NCI-H1436 (cell line): ENCODE measurements at regions not wholly inside any gene's neighbourhood (a gene's known extent, or its start where the extent isn't known, plus 50 kb on each side); places are given as distances from the start of the nearest gene placed in this dataset.

Experiments used
- DNase-seq: peaks from one replicate; lab custom pipeline; 2025; lab: John Stamatoyannopoulos, UW

DNA sequence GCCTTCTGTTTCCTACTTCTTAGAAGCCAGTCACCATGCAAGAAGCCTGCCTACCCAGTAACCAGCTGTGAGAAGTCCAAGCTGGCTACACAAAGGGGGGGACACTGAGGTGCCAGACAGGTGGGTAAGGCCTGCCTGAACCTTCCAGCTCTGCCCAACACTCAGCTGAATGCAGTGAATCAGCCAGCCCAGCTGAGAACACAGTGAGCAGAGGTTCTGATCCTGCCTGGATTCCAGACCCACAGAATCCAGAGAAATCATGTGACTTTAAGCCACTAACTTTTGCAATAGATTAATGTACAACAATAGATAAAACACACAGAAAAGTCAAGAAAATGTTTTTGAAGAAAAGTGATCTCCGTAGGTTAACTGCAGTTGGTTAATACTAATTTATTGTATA is 151.7 kb downstream of the EFNB2 start:
- no peak for DNase-seq

DNA sequence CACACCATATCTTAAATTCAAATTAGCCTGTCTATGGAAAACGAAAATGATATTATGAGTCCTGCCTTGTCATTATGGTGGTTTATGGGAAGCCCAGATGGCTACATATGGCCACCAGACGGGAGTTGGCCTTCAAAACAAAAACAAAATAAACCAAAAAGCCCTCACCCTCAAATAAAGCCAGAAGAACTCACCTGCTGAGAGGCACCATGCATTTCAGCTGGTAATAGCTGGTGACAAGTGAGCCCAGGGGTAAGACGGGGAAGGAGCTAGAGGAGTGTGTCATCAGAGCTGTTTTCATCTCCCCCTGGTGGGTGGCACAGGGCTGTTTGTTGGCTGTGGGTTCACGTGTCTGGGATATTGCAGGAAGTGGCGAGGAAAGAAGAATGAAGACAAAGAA is 152.9 kb downstream of the EFNB2 start:
- no peak for DNase-seq

GRCh38 chr13:106381091-106381490 is 154.4 kb downstream of the EFNB2 start:
- DNase-seq, result no peak

- DNase-seq, result no peak
Observed at GRCh38 chr13:106377931-106378662, 157.4 kb downstream of the EFNB2 start.

- DNase-seq, result no peak
Observed at GRCh38 chr13:106377341-106377740, 158.1 kb downstream of the EFNB2 start.

GRCh38 chr13:106376401-106377112 is 158.9 kb downstream of the EFNB2 start:
- no peak for DNase-seq

GRCh38 chr13:106375085-106375484 is 160.4 kb downstream of the EFNB2 start:
- no peak for DNase-seq

DNA sequence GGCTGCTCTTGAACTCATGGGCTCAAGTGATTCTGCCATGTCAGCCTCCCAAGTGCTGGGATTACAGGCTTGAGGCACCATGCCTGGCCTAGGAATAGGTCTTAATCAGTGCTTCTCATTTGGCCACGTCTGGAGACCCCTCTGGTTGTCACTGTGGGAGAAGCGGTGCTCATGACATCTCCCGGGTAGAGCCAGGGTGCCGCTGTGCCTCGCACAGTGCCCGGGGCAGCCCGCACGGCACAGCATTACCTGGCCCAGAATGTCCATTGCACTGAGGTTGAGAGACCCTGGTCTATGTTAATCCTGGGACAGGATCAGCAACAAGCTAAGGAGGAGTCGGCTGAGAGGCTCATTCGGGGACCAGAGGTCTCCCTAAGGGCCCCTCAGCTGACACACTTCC is 160.8 kb downstream of the EFNB2 start:
- no peak for DNase-seq

DNA sequence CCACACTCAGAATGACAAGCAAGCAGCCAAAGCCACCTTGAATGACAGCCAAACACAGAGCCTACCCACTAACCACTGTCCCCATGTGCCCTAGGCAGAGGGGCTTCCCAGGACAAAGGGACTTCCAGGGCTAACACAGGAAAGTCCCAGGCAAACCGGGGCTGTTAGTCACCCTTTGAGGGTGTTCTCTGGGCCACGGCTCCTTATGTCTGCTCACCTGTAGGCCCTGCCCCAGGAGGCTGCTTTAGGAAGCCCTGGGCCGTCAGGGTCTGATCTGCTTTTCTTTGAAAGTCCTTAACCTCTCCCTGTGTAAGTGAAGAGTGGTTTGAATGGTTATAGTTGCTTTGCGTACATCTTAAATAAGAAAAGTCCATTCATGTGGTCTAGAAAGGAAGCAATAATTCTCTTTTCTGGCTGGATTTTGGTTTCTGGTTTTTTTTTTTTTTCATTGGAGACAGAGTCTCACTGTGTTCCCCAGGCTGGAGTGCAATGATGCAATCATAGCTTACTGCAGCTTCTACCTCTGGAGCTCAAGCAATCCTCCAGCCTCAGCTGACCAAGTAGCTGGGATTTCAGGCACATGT is 161.4 kb downstream of the EFNB2 start:
- no peak for DNase-seq

DNA sequence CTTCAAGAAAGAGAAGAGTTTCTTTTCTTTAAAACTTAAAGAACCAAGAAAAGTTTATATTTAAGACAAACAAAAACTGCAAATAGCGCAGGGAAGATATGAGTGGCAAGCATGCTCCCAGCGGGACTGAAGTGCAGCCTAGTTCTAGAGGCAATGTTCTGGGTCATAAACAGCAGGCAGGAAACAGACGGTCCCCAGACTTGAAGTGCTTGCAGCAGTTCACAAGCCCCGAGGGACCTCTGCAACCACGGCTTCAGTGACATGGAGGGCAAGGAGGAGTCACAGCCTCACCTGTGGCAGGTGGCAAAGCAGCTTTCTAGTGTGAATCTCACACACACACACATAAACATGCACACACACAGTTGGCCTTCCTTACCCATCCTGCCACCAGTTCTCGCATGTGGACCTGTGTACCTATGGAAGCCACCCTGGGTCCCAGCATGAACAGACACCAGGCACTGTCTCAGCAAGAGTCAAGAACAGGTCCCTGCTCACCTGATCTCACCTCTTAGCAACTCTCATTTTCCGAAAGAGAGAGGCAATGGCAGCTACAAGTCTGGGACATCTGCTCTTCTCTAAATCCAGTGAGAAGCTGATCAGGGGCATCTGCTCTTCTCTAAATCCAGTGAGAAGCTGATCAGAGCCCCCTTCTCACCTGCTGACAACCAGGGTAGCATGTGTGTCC is 162.0 kb downstream of the EFNB2 start:
- DNase-seq, result peak; percentile 85

- no peak for DNase-seq
Observed at GRCh38 chr13:106372199-106373155, 163.0 kb downstream of the EFNB2 start.

- DNase-seq, result no peak
Observed at GRCh38 chr13:106371024-106371423, 164.4 kb downstream of the EFNB2 start.

DNA sequence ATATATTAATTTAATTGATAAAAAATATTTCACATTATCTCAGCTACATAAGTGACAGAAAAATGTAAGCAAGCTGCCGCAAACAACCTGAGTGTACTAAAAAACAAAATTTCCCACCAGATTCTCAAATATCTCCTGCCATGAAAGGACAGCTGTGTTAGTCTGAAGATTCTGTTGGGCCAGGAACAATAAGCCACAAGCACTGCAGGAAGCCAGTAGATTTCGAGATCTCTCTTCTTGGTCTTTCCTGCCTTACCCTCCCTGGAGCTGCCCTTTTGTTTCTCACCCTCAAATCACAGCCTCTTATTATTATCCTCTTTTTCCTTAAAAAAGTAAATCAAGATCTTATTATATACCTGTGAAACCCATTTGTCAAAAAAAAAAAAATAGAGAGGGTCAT is 165.6 kb downstream of the EFNB2 start:
- no peak for DNase-seq

DNA sequence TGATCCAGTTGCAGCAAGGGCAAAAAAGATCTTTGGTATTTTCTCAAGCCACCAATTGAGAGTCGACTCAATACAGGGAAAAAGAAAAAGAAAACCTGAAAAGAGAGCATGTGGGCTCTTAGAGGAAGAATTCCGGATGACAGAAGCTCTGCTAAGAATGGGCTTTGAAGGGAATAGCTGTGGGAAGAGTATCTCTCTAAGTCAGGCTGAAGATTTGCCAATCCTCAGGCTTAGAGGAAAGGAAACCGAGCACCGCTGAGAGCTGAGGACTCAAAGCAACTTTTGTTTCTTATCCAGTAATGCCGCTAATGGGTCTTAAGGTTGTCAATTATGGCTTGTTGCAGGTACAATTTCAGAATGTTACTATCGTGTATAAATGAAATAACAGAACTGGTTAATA is 166.4 kb downstream of the EFNB2 start:
- no peak for DNase-seq

DNA sequence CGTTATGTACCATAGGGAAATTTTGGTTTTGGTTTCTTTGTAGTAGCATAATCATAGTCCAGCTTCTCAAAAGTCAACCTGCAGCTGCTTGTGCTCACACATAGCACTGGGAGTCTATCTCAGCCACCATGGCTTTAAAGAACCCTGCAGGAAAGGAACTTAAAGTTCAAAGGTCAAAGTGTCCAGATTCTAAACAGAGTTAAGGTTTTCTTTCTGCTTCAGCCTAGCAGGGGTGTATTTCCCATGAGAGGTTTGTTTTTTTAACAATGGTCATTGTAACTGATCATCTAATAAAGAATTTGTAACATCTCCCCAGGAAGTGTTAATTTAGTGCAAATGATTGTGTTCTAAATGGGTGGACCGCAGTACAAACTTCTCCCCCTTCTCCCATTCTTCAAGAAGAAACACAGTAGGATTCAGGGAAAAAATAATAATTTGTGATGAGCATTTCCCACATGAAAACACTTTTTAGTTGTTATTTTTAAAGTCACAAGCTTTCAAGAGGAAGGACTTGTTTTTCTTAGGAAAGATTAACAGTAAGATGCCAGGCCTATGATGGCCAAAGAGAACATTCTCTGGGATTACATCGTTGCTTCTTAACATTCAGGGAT is 168.0 kb downstream of the EFNB2 start:
- no peak for DNase-seq

DNA sequence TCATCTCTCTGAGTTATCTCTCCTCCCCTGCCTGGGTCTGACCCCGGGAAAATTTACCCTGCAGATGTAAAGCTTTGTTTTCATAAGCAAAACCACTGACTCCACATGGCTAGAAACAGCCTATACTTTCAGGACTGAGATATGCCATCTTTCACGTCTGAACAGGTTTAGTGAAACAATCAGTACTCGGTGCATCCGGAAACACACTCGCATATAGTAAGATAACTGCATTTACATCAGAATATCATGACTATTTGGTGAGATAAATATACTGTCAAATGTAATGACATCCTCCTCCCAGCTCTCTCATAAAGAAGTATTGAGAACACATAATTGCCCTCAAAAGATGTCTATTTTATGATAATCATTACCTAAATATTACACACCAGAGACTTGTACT is 172.8 kb downstream of the EFNB2 start:
- DNase-seq, result no peak

GRCh38 chr13:106361621-106362020 is 173.8 kb downstream of the EFNB2 start:
- DNase-seq, result no peak

- no peak for DNase-seq
Observed at GRCh38 chr13:106357198-106357597, 178.3 kb downstream of the EFNB2 start.

DNA sequence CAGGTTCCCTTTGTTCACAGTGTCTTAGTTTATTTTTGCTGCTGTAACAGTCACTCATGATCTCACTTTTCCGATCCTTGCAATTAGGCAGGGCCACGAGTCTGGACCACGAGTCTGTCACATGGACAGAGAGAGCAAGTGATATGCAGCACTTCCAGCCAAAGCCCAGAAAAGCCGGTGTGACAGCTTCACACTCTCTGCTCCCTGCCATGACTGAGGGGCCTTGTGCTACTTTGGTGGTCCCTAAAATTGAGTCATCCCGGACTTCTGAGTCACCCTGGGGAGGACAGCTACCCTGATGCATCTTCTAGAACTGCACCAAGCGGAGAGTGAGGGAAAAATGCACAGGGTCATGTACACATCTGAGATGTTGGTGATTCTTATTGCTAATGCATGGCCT is 179.6 kb downstream of the EFNB2 start:
- no peak for DNase-seq

- no peak for DNase-seq
Observed at GRCh38 chr13:106354961-106355360, 180.5 kb downstream of the EFNB2 start.

DNA sequence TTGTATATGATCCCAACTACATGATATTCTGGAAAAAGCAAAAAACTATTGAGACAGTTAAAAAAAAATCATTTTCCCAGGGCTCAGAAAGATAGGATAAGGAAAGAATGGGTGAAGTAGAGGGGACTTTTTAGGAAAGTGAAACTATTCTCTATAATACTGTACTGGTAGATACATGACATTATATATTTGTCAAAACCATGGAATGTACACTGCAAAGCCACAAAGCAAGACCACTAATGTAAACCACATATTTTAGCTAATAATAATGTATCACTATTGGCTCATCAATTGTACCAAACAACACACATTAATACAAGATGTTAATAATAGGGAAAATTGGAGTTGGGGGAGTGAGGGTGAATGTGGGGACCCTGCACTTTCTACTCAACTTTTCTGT is 182.6 kb downstream of the EFNB2 start:
- DNase-seq, result no peak
